GM12878 (cell line): ENCODE measurements at regions not wholly inside any gene's neighbourhood (a gene's known extent, or its start where the extent isn't known, plus 50 kb on each side); places are given as distances from the start of the nearest gene placed in this dataset.

Experiments
- ATAC-seq: fragments of 200-7000 bp; cut with Tn5 transposase; 3 replicates; pipeline ENCODE4 v1.9.1; 2020; ENCODE audit warnings: mild to moderate bottlenecking, moderate library complexity
- BruUV-seq: library from RNA; stranded (reverse); fragments of 400-500 nt; replicated peaks from 2 replicates; lab custom pipeline; 2021; lab: Mats Ljungman, UMichigan
- CTCF ChIA-PET: fragments of 300-600 bp; sonication (Branson Sonifier 250); formaldehyde crosslinking; extraction: SDS; loops from one replicate; lab custom pipeline; 2021; ENCODE audit warnings: inconsistent platforms; lab: Yijun Ruan, JAX
- POLR2A ChIA-PET: fragments of 350-600 bp; formaldehyde crosslinking; extraction: SDS; loops from one replicate; lab custom pipeline; 2021; ENCODE audit warnings: inconsistent platforms; lab: Charles Lee
- RAD21 ChIA-PET: fragments of 300-600 bp; sonication (Branson Sonifier 250); formaldehyde crosslinking; loops from one replicate; lab custom pipeline; 2023; ENCODE audit warnings: antibody characterized with exemption; ENCODE audit not compliant: unreplicated experiment; lab: Charles Lee
- SMC1A ChIA-PET: fragments of 300-600 bp; sonication (Branson Sonifier 250); formaldehyde crosslinking; loops from one replicate; lab custom pipeline; 2023; ENCODE audit not compliant: unreplicated experiment, uncharacterized antibody; lab: Charles Lee
- DNase-seq: peaks from one replicate; pipeline ENCODE4 v3.0.0-alpha.2; 2011; ENCODE audit warnings: low read depth, low spot score
- FAIRE-seq: peaks from 3 replicates; lab custom pipeline; 2011; peaks lifted over from hg19 to GRCh38; lab: Jason Lieb, UNC
- H2AFZ ChIP-seq: 2 replicates; pipeline ENCODE4 v1.6.0; 2011; ENCODE audit warnings: low read depth, low read length, control low read depth; ENCODE audit not compliant: control insufficient read depth
- H3K27ac ChIP-seq: 2 replicates; pipeline ENCODE4 v1.5.1; 2011; ENCODE audit warnings: control low read depth; ENCODE audit not compliant: control insufficient read depth, insufficient read depth
- H3K27me3 ChIP-seq, 2 experiments: replicated peaks in 1 of 2; 2 replicates each; pipeline versions ENCODE4 v1.6.0 to v1.6.1; 2011; ENCODE audit warnings: low read length in 1 of 2; ENCODE audit not compliant: control insufficient read depth in 2 of 2, insufficient read depth in 2 of 2
- H3K36me3 ChIP-seq, 2 experiments: 2 replicates each; pipeline ENCODE4 v1.5.1; 2011; ENCODE audit warnings: low read length in 1 of 2; ENCODE audit not compliant: control insufficient read depth in 2 of 2, insufficient read depth in 2 of 2
- H3K4me1 ChIP-seq: 2 replicates; pipeline ENCODE4 v1.6.1; 2011; ENCODE audit warnings: mild to moderate bottlenecking, low read length, moderate library complexity, mixed read lengths; ENCODE audit not compliant: control insufficient read depth, insufficient read depth
- H3K4me2 ChIP-seq: 2 replicates; pipeline ENCODE4 v1.6.0; 2011; ENCODE audit warnings: control low read depth; ENCODE audit not compliant: control insufficient read depth, insufficient read depth
- H3K4me3 ChIP-seq: fragments of 200-600 bp; sonication (generic); 2 replicates; pipeline ENCODE4 v1.5.1; 2016
- H3K79me2 ChIP-seq: 2 replicates; pipeline ENCODE4 v1.6.0; 2011; ENCODE audit warnings: low read length; ENCODE audit not compliant: control insufficient read depth, insufficient read depth
- H3K9ac ChIP-seq: 2 replicates; pipeline ENCODE4 v1.8.0; 2011; ENCODE audit warnings: low read length, control low read depth, mixed read lengths; ENCODE audit not compliant: control insufficient read depth, insufficient read depth
- H3K9me3 ChIP-seq: replicated peaks from 3 replicates; pipeline ENCODE4 v1.5.1; 2011; ENCODE audit warnings: mild to moderate bottlenecking, low read length; ENCODE audit not compliant: control insufficient read depth, insufficient read depth
- H4K20me1 ChIP-seq: 2 replicates; pipeline ENCODE4 v1.6.0; 2011; ENCODE audit not compliant: control insufficient read depth, insufficient read depth
- CHD4 ChIP-seq: fragments of 200-600 bp; sonication (generic); IDR thresholded peaks from 2 replicates; pipeline ENCODE4 v1.6.1; 2016; ENCODE audit warnings: mild to moderate bottlenecking
- DPF2 ChIP-seq: fragments of 450-650 bp; IDR thresholded peaks from 2 replicates; pipeline ENCODE4 v1.6.1; 2017; ENCODE audit warnings: mild to moderate bottlenecking
- E2F8 ChIP-seq: fragments of 450-650 bp; IDR thresholded peaks from 2 replicates; pipeline ENCODE4 v1.6.1; 2018; ENCODE audit warnings: mild to moderate bottlenecking, low read depth, moderate library complexity; ENCODE audit not compliant: partially characterized antibody
- FOS ChIP-seq: IDR thresholded peaks from 3 replicates; pipeline ENCODE4 v1.6.1; 2011; ENCODE audit warnings: borderline replicate concordance; ENCODE audit not compliant: insufficient read length; ENCODE audit errors: extremely low read depth
- HDAC2 ChIP-seq: fragments of 200-600 bp; sonication (generic); IDR thresholded peaks from 2 replicates; pipeline ENCODE4 v1.6.1; 2017
- HDAC6 ChIP-seq: fragments of 200-600 bp; sonication (generic); IDR thresholded peaks from one replicate; pipeline ENCODE4 v1.8.0; 2017; ENCODE audit warnings: antibody characterized with exemption; ENCODE audit not compliant: unreplicated experiment
- MYB ChIP-seq: fragments of 150-350 bp; IDR thresholded peaks from 2 replicates; pipeline ENCODE4 v1.6.1; 2014; ENCODE audit warnings: mild to moderate bottlenecking, low read depth, low read length, borderline replicate concordance
- POU2F2 ChIP-seq: IDR thresholded peaks from 3 replicates; pipeline ENCODE4 v1.6.1; 2011; ENCODE audit warnings: low read depth, mild to moderate bottlenecking, low read length, borderline replicate concordance
- RAD21 ChIP-seq: IDR thresholded peaks from 2 replicates; pipeline ENCODE4 v1.6.1; 2011; ENCODE audit warnings: mild to moderate bottlenecking, low read depth, low read length, moderate library complexity; ENCODE audit not compliant: insufficient read depth
- SMC3 ChIP-seq: IDR thresholded peaks from 2 replicates; pipeline ENCODE4 v1.6.1; 2011; ENCODE audit warnings: low read length, improper control_type of control experiment, borderline replicate concordance
- ZNF592 ChIP-seq: fragments of 450-650 bp; IDR thresholded peaks from 2 replicates; pipeline ENCODE4 v1.6.1; 2017; ENCODE audit warnings: mild to moderate bottlenecking, moderate library complexity
- in situ Hi-C: fragments of 300-500 bp; cut with MboI; formaldehyde crosslinking; loops from 9 replicates; pipeline ENCODE4 v1.14.3; 2018; ENCODE audit warnings: mixed read lengths
- intact Hi-C: fragments of 100-400 bp; cut with micrococcal nuclease; formaldehyde crosslinking; loops from one replicate; pipeline ENCODE4 v1.14.2; 2022; ENCODE audit not compliant: unreplicated experiment
- TF ChIP-seq, protein P1 (sequence below): fragments of 450-650 bp; IDR thresholded peaks from 2 replicates; pipeline ENCODE4 v1.6.1; 2017; ENCODE audit warnings: low read depth, mild to moderate bottlenecking, moderate library complexity
- TF ChIP-seq, protein P2 (sequence below), 3 experiments: IDR thresholded peaks in 2 of 3; conservative IDR thresholded peaks in 1 of 3; 2 replicates each; pipeline ENCODE4 v1.5.1; 2011; ENCODE audit warnings: low read depth in 3 of 3, low read length in 3 of 3, mild to moderate bottlenecking in 3 of 3, control low read depth in 2 of 3, moderate library complexity in 2 of 3, inconsistent platforms in 1 of 3, mixed read lengths in 1 of 3; ENCODE audit not compliant: control insufficient read depth in 2 of 3, insufficient read depth in 1 of 3; ENCODE audit errors: extremely low read depth in 1 of 3

DNA sequence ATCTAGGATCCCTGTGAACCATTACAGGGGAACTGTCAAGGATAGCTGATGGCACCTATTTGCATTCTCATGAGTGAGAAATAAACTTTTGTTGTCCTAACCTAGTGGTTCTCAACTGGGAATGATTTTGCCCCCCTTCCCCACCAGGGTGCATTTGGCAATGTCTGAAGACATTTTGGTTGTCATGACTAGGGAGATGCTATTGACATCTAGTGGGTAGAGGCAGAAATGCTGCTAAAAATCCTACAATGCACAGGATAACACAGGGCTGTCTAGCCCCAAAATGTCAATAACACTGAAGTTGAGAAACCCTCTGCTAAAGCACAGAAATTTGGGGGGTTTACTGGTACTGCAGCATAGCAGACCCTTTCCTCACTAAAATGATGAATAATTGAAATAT, 140.9 kb upstream of the SRRM4 start:
- H2AFZ ChIP-seq = no peak overlapping the region
- ChIA-PET CTCF (no interaction called here), POLR2A (no interaction called here), SMC1A (no interaction called here), RAD21 (no interaction called here)
- H4K20me1 ChIP-seq = no peaks in the 10 kb centered on the region
- ATAC-seq = peak; percentile 58; the same call in 2 of the 3 replicates
- no peaks in the 10 kb centered on the region for H3K27me3 ChIP-seq
- no peak overlapping the region for H3K4me2 ChIP-seq
- no TSS peak for BruUV-seq
- DNase-seq = no peak
- no peaks in the 10 kb centered on the region for H3K36me3 ChIP-seq
- no peaks in the 10 kb centered on the region for H3K79me2 ChIP-seq
- TF ChIP-seq MYB (no peak), FOS (no peak), POU2F2 (no peak), CHD4 (no peak), HDAC6 (no peak), E2F8 (no peak), ZNF592 (no peak), RAD21 (peak; percentile 60), HDAC2 (no peak), SMC3 (peak; percentile 45), DPF2 (no peak)
- TF ChIP-seq, protein P1, sequence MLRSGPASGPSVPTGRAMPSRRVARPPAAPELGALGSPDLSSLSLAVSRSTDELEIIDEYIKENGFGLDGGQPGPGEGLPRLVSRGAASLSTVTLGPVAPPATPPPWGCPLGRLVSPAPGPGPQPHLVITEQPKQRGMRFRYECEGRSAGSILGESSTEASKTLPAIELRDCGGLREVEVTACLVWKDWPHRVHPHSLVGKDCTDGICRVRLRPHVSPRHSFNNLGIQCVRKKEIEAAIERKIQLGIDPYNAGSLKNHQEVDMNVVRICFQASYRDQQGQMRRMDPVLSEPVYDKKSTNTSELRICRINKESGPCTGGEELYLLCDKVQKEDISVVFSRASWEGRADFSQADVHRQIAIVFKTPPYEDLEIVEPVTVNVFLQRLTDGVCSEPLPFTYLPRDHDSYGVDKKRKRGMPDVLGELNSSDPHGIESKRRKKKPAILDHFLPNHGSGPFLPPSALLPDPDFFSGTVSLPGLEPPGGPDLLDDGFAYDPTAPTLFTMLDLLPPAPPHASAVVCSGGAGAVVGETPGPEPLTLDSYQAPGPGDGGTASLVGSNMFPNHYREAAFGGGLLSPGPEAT = no peak
- TF ChIP-seq, protein P2, sequence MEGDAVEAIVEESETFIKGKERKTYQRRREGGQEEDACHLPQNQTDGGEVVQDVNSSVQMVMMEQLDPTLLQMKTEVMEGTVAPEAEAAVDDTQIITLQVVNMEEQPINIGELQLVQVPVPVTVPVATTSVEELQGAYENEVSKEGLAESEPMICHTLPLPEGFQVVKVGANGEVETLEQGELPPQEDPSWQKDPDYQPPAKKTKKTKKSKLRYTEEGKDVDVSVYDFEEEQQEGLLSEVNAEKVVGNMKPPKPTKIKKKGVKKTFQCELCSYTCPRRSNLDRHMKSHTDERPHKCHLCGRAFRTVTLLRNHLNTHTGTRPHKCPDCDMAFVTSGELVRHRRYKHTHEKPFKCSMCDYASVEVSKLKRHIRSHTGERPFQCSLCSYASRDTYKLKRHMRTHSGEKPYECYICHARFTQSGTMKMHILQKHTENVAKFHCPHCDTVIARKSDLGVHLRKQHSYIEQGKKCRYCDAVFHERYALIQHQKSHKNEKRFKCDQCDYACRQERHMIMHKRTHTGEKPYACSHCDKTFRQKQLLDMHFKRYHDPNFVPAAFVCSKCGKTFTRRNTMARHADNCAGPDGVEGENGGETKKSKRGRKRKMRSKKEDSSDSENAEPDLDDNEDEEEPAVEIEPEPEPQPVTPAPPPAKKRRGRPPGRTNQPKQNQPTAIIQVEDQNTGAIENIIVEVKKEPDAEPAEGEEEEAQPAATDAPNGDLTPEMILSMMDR (IDR thresholded peaks at IDR 0.05 in 2 of 3, conservative IDR thresholded peaks at IDR 0.05 in 1 of 3; ENCODE audit: control insufficient read depth in 2 of 3, extremely low read depth in 1 of 3, insufficient read depth in 1 of 3, low read depth in 3 of 3, low read length in 3 of 3) = peak; percentile 31 to 55 (median 45); a peak in 4 of 6 replicates
- no peaks in the 10 kb centered on the region for H3K4me1 ChIP-seq
- no peaks in the 10 kb centered on the region for H3K9me3 ChIP-seq
- intact Hi-C loops (loop anchor here (5.0 to 10.0 kb wide), 2 partner anchors 126 to 433 kb away; no protein-coding TSS in a partner anchor), in situ Hi-C loops (no loop called here)
- no peak overlapping the region for H3K27ac ChIP-seq
- no peak for FAIRE-seq
- no peak overlapping the region for H3K9ac ChIP-seq
- no peak overlapping the region for H3K4me3 ChIP-seq
